Cardiac fibroblast (primary cell): ENCODE measurements at regions not wholly inside any gene's neighbourhood (a gene's known extent, or its start where the extent isn't known, plus 50 kb on each side); places are given as distances from the start of the nearest gene placed in this dataset.

Source experiments
- DNase-seq, 2 donors: peaks; one replicate each; pipeline versions ENCODE4 v3.0.0 to v3.0.0-alpha.2; 2010; ENCODE audit warnings: low read depth in 2 of 2
- H3K4me3 ChIP-seq, 2 donors: replicated peaks in 1 of 2; 1 replicate in 1 of 2; 2 replicates in 1 of 2; pipeline ENCODE4 v1.5.1; 2011; ENCODE audit warnings: low read depth in 2 of 2, low read length in 2 of 2, mild to moderate bottlenecking in 2 of 2, moderate library complexity in 1 of 2
- CTCF ChIP-seq: IDR thresholded peaks from one replicate; pipeline ENCODE4 v1.5.1; 2011; ENCODE audit warnings: low read depth, mild to moderate bottlenecking, low read length, inconsistent platforms

- TF ChIP-seq CTCF = no peak
- DNase-seq = peak; percentile 96
- H3K4me3 ChIP-seq = no peak overlapping the region
Measured at GRCh38 chr4:128517739-128518510, 230.3 kb upstream of the PGRMC2 start.

GRCh38 chr4:128517096-128517738, 229.6 kb upstream of the PGRMC2 start:
- no peak overlapping the region for H3K4me3 ChIP-seq
- TF ChIP-seq CTCF = no peak
- DNase-seq = peak; percentile 46 to 52

GRCh38 chr4:128516301-128516969, 228.8 kb upstream of the PGRMC2 start:
- peak in 1 of 2 donors; percentile 85 for DNase-seq
- no peak for TF ChIP-seq CTCF
- H3K4me3 ChIP-seq = no peak overlapping the region

DNA sequence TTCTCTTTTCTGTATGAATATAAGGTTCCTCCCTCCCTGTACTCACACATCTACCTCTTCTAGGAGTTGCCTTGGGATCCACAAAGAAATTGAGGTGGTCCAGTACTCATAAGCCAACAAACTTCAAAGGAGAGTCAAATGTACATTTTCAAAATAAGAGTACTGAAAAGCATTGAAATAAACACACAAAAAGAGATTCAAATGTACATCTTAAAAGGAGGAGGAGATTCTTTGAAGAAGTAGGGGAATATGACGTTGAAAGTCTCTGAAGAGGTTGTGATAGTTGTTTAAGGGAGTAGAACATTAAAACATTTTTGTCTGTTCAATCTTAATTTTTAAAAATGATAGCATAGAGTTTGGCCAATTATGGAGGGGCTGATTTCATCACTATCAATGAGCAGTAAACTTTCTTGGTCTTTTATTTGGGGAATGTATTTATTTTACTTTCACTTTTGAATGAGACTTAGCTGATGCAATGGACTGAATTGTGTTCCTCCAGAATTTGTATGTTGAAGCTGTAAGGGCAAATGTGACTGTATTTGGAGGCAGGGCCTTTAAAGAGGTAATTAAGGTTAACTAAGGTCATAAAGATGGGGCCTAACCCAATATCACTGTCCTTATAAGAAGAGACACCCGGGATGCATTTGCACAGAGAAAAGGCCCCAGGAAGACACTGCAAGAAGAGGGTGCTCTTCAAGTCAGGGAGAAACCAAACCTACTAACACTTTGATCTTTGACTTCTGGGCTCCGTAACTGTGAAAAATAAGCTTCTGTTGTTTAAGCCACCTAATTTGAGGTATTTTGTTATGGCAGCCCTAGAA, 226.3 kb upstream of the PGRMC2 start:
- no peak for TF ChIP-seq CTCF
- peak; percentile 36 to 58 for DNase-seq
- H3K4me3 ChIP-seq = no peak overlapping the region

- no peak overlapping the region for H3K4me3 ChIP-seq
- peak in 1 of 2 donors; percentile 24 for DNase-seq
- no peak for TF ChIP-seq CTCF
Measured at GRCh38 chr4:128512767-128513322, 225.2 kb upstream of the PGRMC2 start.

DNA sequence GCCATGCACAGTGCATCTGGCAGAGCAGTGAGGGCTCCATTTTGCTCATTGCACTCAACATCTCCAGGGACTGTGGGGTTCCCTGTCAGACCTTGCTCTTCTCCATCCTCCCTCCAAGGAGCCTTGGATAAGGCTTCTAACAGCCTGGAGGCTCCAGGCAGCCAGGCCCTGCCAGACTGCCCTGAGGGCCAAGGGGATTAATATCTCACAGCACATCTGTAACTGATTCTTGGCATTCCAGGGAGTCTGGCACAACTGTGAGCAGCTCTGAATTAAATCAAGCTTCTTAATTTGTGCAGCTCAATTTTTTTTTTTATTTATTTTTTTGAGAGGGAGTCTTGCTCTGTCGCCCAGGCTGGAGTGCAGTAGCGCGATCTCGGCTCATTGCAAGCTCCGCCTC, 224.5 kb upstream of the PGRMC2 start:
- H3K4me3 ChIP-seq = no peak overlapping the region
- TF ChIP-seq CTCF = no peak
- DNase-seq = no peak
